IMR-90 (cell line): ENCODE measurements at regions not wholly inside any gene's neighbourhood (a gene's known extent, or its start where the extent isn't known, plus 50 kb on each side); places are given as distances from the start of the nearest gene placed in this dataset.

Experiments used
- ATAC-seq: fragments of 200-7000 bp; cut with Tn5 transposase; 2 replicates; pipeline ENCODE4 v1.9.1; 2020; ENCODE audit warnings: low read depth, mild to moderate bottlenecking, moderate library complexity
- BruUV-seq: library from RNA; stranded (reverse); fragments of 400-500 nt; replicated peaks from 2 replicates; lab custom pipeline; 2021; lab: Mats Ljungman, UMichigan
- CTCF ChIA-PET: fragments of 300-600 bp; formaldehyde crosslinking; extraction: SDS; loops from one replicate; lab custom pipeline; 2021; ENCODE audit warnings: antibody characterized with exemption; lab: Yijun Ruan, JAX
- POLR2A ChIA-PET: fragments of 300-600 bp; sonication (Branson Sonifier 250); formaldehyde crosslinking; loops from one replicate; lab custom pipeline; 2022; ENCODE audit warnings: antibody characterized with exemption; ENCODE audit not compliant: unreplicated experiment; lab: Charles Lee
- DNase-seq: peaks from one replicate; pipeline ENCODE4 v3.0.0; 2013
- H2AFZ ChIP-seq: replicated peaks from 2 replicates; pipeline ENCODE3; 2013; ENCODE audit warnings: low read length, mild to moderate bottlenecking; ENCODE audit not compliant: poor library complexity
- H2AK5ac ChIP-seq: 2 replicates; pipeline ENCODE4 v1.6.1; 2013; ENCODE audit warnings: low read depth, low read length, inconsistent platforms
- H2AK9ac ChIP-seq: replicated peaks from 2 replicates; pipeline ENCODE3; 2013; ENCODE audit warnings: mild to moderate bottlenecking, low read depth, low read length, moderate library complexity; ENCODE audit not compliant: poor library complexity
- H2BK120ac ChIP-seq: 2 replicates; pipeline ENCODE4 v1.6.1; 2013; ENCODE audit warnings: low read depth, low read length, inconsistent platforms
- H2BK15ac ChIP-seq: 3 replicates; pipeline ENCODE4 v1.6.1; 2013; ENCODE audit warnings: low read depth, low read length, inconsistent platforms
- H2BK20ac ChIP-seq: 2 replicates; pipeline ENCODE4 v1.6.1; 2013; ENCODE audit warnings: low read depth, mild to moderate bottlenecking, inconsistent platforms, low read length, moderate library complexity
- H2BK5ac ChIP-seq: 2 replicates; pipeline ENCODE4 v1.6.1; 2013; ENCODE audit warnings: mild to moderate bottlenecking, low read depth, low read length, inconsistent platforms; ENCODE audit not compliant: poor library complexity, severe bottlenecking
- H3K14ac ChIP-seq: replicated peaks from 2 replicates; pipeline ENCODE4 v1.6.1; 2013; ENCODE audit warnings: low read depth, low read length, inconsistent platforms
- H3K18ac ChIP-seq: 2 replicates; pipeline ENCODE4 v1.6.1; 2013; ENCODE audit warnings: low read depth, low read length, control low read depth
- H3K23ac ChIP-seq: 2 replicates; pipeline ENCODE4 v1.6.1; 2013; ENCODE audit warnings: low read depth, low read length, inconsistent platforms
- H3K27ac ChIP-seq: 2 replicates; pipeline ENCODE4 v1.5.1; 2013; ENCODE audit warnings: mild to moderate bottlenecking, control low read depth, low read length; ENCODE audit not compliant: insufficient read depth
- H3K27me3 ChIP-seq: 2 replicates; pipeline ENCODE4 v1.6.1; 2013; ENCODE audit warnings: low read length; ENCODE audit not compliant: control insufficient read depth, insufficient read depth
- H3K36me3 ChIP-seq: 2 replicates; pipeline ENCODE4 v1.6.1; 2013; ENCODE audit warnings: low read length, mixed read lengths; ENCODE audit not compliant: control insufficient read depth, insufficient read depth
- H3K4ac ChIP-seq: 2 replicates; pipeline ENCODE4 v1.6.1; 2013; ENCODE audit warnings: low read depth, low read length, inconsistent platforms
- H3K4me1 ChIP-seq: 2 replicates; pipeline ENCODE4 v1.6.1; 2013; ENCODE audit warnings: low read length, mixed read lengths; ENCODE audit not compliant: control insufficient read depth, insufficient read depth
- H3K4me2 ChIP-seq: 2 replicates; pipeline ENCODE4 v1.6.1; 2013; ENCODE audit warnings: low read depth, mild to moderate bottlenecking, control low read depth, low read length, moderate library complexity
- H3K4me3 ChIP-seq: 2 replicates; pipeline ENCODE4 v1.5.1; 2013; ENCODE audit warnings: low read depth, mild to moderate bottlenecking, control low read depth, low read length, moderate library complexity; ENCODE audit not compliant: insufficient read depth
- H3K56ac ChIP-seq: 2 replicates; pipeline ENCODE4 v1.6.1; 2013; ENCODE audit warnings: low read length, inconsistent platforms; ENCODE audit not compliant: insufficient read depth; ENCODE audit errors: extremely low read depth
- H3K79me1 ChIP-seq, 2 experiments: 2 replicates each; pipeline ENCODE4 v1.6.1; 2013; ENCODE audit warnings: low read length in 2 of 2, inconsistent platforms in 1 of 2, low read depth in 1 of 2
- H3K9ac ChIP-seq: 2 replicates; pipeline ENCODE4 v1.6.1; 2013; ENCODE audit warnings: low read depth, low read length, control low read depth
- H3K9me1 ChIP-seq: 2 replicates; pipeline ENCODE4 v1.6.1; 2013; ENCODE audit warnings: low read length, inconsistent platforms; ENCODE audit not compliant: insufficient read depth
- H3K9me3 ChIP-seq: 2 replicates; pipeline ENCODE4 v1.6.1; 2013; ENCODE audit warnings: low read length; ENCODE audit not compliant: control insufficient read depth, insufficient read depth
- H4K20me1 ChIP-seq: 2 replicates; pipeline ENCODE4 v1.6.1; 2013; ENCODE audit warnings: low read length, inconsistent platforms; ENCODE audit not compliant: insufficient read depth
- H4K5ac ChIP-seq: 2 replicates; pipeline ENCODE4 v1.6.1; 2013; ENCODE audit warnings: mild to moderate bottlenecking, low read depth, low read length, control low read depth
- H4K8ac ChIP-seq, 2 experiments: 2 replicates each; pipeline ENCODE4 v1.6.1; 2013; ENCODE audit warnings: low read depth in 2 of 2, low read length in 2 of 2, control low read depth in 1 of 2, inconsistent platforms in 1 of 2
- H4K91ac ChIP-seq: 2 replicates; pipeline ENCODE4 v1.6.1; 2013; ENCODE audit warnings: low read depth, low read length, inconsistent platforms; ENCODE audit not compliant: insufficient read depth
- CHD1 ChIP-seq: IDR thresholded peaks from 2 replicates; pipeline ENCODE4 v1.6.1; 2012; ENCODE audit warnings: low read depth, low read length, improper control_type of control experiment
- CTCF ChIP-seq: conservative IDR thresholded peaks from 2 replicates; pipeline ENCODE4 v1.5.1; 2012; ENCODE audit warnings: mild to moderate bottlenecking, low read depth, low read length, improper control_type of control experiment
- ELK1 ChIP-seq: fragments of 150-350 bp; IDR thresholded peaks from 2 replicates; pipeline ENCODE4 v1.6.1; 2016; ENCODE audit warnings: low read depth, mild to moderate bottlenecking, low read length, moderate library complexity, borderline replicate concordance
- MXI1 ChIP-seq: IDR thresholded peaks from 2 replicates; pipeline ENCODE4 v1.6.1; 2012; ENCODE audit warnings: low read depth, mild to moderate bottlenecking, low read length, moderate library complexity, borderline replicate concordance
- POLR2A ChIP-seq: IDR thresholded peaks from 2 replicates; pipeline ENCODE4 v1.6.1; 2012; ENCODE audit warnings: mild to moderate bottlenecking, low read depth, low read length
- RFX5 ChIP-seq: IDR thresholded peaks from 2 replicates; pipeline ENCODE4 v1.8.0; 2012; ENCODE audit warnings: low read depth, mild to moderate bottlenecking, low read length, moderate library complexity
- dilution Hi-C: fragments of 300-500 bp; cut with HindIII; formaldehyde crosslinking; loops from one replicate; pipeline ENCODE4 v1.14.3; 2018; ENCODE audit warnings: low sequenced_read_pairs; ENCODE audit not compliant: unreplicated experiment
- in situ Hi-C: fragments of 300-500 bp; cut with MboI; formaldehyde crosslinking; loops from 3 replicates; pipeline ENCODE4 v1.14.3; 2019; ENCODE audit warnings: low sequenced_read_pairs, inconsistent platforms, mixed read lengths
- intact Hi-C: fragments of 100-400 bp; cut with micrococcal nuclease; formaldehyde crosslinking; loops from 2 replicates; pipeline ENCODE4 v1.10.0; 2022

GRCh38 chr6:93164781-93165180, 254.6 kb downstream of the EPHA7 start:
- H3K4me2 ChIP-seq = no peak overlapping the region
- no peak overlapping the region for H3K9ac ChIP-seq
- POLR2A ChIA-PET = no interaction called here

More at GRCh38 chr6:93164781-93165180, 254.6 kb downstream of the EPHA7 start:
- TF ChIP-seq ELK1 (no peak), MXI1 (no peak), RFX5 (no peak), POLR2A (no peak), CTCF (no peak), CHD1 (no peak)
- Histone ChIP-seq H3K14ac (no peak overlapping the region), H2AK9ac (no peak overlapping the region), H3K79me1 (no peaks in the 10 kb centered on the region), H3K56ac (no peak overlapping the region), H3K9me1 (no peaks in the 10 kb centered on the region), H4K5ac (no peak overlapping the region), H2BK15ac (no peak overlapping the region), H3K18ac (no peak overlapping the region), H3K4me3 (no peak overlapping the region), H3K23ac (no peak overlapping the region), H3K27ac (no peak overlapping the region), H3K4ac (no peak overlapping the region), H2BK5ac (no peak overlapping the region), H3K27me3 (no peaks in the 10 kb centered on the region), H2AK5ac (no peak overlapping the region), H3K36me3 (no peaks in the 10 kb centered on the region), H2BK20ac (no peak overlapping the region), H4K8ac (no peak overlapping the region), H2AFZ (no peak overlapping the region), H2BK120ac (no peak overlapping the region), H4K20me1 (no peaks in the 10 kb centered on the region), H3K4me1 (no peaks in the 10 kb centered on the region), H4K91ac (no peak overlapping the region), H3K9me3 (no peaks in the 10 kb centered on the region)
- no TSS peak for BruUV-seq
- dilution Hi-C loops (no loop called here), intact Hi-C loops (no loop called here), in situ Hi-C loops (no loop called here)
- CTCF ChIA-PET = no interaction called here
- DNase-seq (no peak), ATAC-seq (no peak)
